Progenitor cell of endocrine pancreas (in vitro differentiated cells): ENCODE measurements at regions not wholly inside any gene's neighbourhood (a gene's known extent, or its start where the extent isn't known, plus 50 kb on each side); places are given as distances from the start of the nearest gene placed in this dataset.
"Not testable (repeated sequence)": the region's sequence is repeated elsewhere in the genome, so short reads cannot be mapped to it uniquely, and the experiment has no call there.

Experiments used
- DNase-seq: peaks from one replicate; pipeline ENCODE4 v3.0.0; 2021; ENCODE audit warnings: low spot score; ENCODE audit not compliant: unreplicated experiment
- H3K27ac Mint-ChIP-seq: 2 replicates; pipeline ENCODE4 v1.8.0; 2021; ENCODE audit warnings: mild to moderate bottlenecking, moderate library complexity, mixed read lengths
- H3K27me3 Mint-ChIP-seq: 2 replicates; pipeline ENCODE4 v1.8.0; 2021; ENCODE audit warnings: mixed read lengths
- H3K36me3 Mint-ChIP-seq: 2 replicates; pipeline ENCODE4 v1.8.0; 2022; ENCODE audit warnings: mixed read lengths; ENCODE audit not compliant: insufficient read depth
- H3K4me1 Mint-ChIP-seq: 2 replicates; pipeline ENCODE4 v1.8.0; 2021; ENCODE audit warnings: low read depth, mixed read lengths
- H3K4me3 Mint-ChIP-seq: 2 replicates; pipeline ENCODE4 v1.8.0; 2021; ENCODE audit warnings: low read depth, mild to moderate bottlenecking, moderate library complexity, mixed read lengths
- H3K9me3 Mint-ChIP-seq: 2 replicates; pipeline ENCODE4 v1.8.0; 2021; ENCODE audit warnings: low read depth, mixed read lengths
- TF ChIP-seq, protein P1 (sequence below): fragments of 200-600 bp; sonication (generic); IDR thresholded peaks from one replicate; pipeline ENCODE4 v1.5.0; 2021; ENCODE audit warnings: antibody characterized with exemption, mild to moderate bottlenecking; ENCODE audit not compliant: unreplicated experiment

DNA sequence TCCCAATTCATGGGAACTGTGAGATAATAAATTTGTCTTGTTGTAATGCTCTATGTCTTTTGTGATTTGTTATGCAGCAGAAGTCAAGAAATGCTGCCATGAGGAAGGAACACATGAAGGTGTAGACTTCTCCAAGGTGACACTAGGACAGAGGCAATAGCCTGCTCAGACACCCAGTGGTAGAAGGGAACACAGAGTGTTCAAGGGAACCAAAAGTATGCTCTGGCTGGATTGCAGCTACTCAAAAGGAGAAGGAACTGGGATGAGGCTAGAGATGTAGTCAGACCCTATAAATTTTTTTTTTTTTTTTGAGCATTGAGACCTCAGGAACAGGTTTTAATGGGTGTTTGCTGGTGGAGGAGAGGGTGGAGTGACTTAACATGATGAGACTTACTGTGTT, 232.5 kb downstream of the PARP8 start:
- Mint-ChIP-seq H3K4me1 (peaks cover 7% of the 10 kb centered on the region), H3K4me3 (no peak overlapping the region), H3K27ac (no peak overlapping the region), H3K27me3 (no peaks in the 10 kb centered on the region), H3K9me3 (no peaks in the 10 kb centered on the region), H3K36me3 (no peaks in the 10 kb centered on the region)
- TF ChIP-seq, protein P1, sequence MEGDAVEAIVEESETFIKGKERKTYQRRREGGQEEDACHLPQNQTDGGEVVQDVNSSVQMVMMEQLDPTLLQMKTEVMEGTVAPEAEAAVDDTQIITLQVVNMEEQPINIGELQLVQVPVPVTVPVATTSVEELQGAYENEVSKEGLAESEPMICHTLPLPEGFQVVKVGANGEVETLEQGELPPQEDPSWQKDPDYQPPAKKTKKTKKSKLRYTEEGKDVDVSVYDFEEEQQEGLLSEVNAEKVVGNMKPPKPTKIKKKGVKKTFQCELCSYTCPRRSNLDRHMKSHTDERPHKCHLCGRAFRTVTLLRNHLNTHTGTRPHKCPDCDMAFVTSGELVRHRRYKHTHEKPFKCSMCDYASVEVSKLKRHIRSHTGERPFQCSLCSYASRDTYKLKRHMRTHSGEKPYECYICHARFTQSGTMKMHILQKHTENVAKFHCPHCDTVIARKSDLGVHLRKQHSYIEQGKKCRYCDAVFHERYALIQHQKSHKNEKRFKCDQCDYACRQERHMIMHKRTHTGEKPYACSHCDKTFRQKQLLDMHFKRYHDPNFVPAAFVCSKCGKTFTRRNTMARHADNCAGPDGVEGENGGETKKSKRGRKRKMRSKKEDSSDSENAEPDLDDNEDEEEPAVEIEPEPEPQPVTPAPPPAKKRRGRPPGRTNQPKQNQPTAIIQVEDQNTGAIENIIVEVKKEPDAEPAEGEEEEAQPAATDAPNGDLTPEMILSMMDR: no peak
- no peak for DNase-seq

DNA sequence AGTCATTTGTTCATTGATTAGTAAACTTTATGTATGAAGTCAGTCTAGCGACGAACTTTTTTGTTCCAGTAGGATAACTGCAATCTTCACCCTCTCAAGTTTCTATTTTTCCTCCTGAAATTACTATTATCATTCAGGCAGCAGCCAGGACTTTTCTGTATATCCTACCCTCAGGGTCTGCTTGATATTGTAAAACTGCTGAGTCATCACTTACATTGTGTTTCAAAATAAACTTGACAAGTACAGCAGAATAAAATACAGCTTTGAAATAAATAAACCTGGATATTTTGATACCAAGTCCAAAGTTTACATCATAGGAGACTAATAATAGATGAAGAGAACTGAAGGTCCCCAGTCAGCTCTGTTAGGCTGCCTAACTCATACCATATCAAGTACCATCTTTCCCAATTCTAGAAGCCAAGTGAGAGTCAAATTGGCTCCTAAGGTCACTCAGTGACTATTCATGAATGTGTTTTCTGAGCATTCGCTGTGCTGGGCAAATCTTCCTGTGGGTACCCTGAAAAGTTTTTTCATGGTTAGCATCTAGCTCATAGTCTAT, 234.6 kb downstream of the PARP8 start:
- no peaks in the 10 kb centered on the region for H3K27me3 Mint-ChIP-seq

DNA sequence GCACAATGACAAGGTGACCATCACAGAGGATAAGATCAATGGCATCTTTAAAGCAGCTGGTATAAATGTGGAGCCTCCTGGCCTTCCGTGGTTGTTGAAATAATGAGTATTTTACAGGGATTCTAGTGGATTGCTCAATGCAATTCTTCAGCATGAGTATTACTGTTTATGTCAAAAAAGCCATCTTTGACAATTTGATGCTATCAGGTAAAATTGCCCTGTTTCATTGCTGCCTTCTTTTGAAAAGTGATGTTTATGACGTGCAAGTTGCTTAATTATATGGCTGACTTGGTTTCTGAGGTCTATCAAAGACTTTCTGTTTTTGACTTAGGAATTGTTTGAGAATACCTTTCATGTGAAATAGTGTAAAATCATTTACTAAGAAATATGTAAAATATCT, 237.2 kb downstream of the PARP8 start:
- H3K27ac Mint-ChIP-seq: no peak overlapping the region
- no peaks in the 10 kb centered on the region for H3K9me3 Mint-ChIP-seq
- TF ChIP-seq, protein P1: no peak
- H3K4me3 Mint-ChIP-seq: no peak overlapping the region
- peaks cover 7% of the 10 kb centered on the region for H3K4me1 Mint-ChIP-seq
- H3K27me3 Mint-ChIP-seq: no peaks in the 10 kb centered on the region
- H3K36me3 Mint-ChIP-seq: no peaks in the 10 kb centered on the region
- no peak for DNase-seq

More for the DNA sequence above, 234.6 kb downstream of the PARP8 start:
- DNase-seq: no peak
- Mint-ChIP-seq H3K4me1 (peaks cover 7% of the 10 kb centered on the region), H3K27ac (no peak overlapping the region), H3K36me3 (no peaks in the 10 kb centered on the region), H3K4me3 (no peak overlapping the region), H3K9me3 (no peaks in the 10 kb centered on the region)
- TF ChIP-seq, protein P1: no peak

DNA sequence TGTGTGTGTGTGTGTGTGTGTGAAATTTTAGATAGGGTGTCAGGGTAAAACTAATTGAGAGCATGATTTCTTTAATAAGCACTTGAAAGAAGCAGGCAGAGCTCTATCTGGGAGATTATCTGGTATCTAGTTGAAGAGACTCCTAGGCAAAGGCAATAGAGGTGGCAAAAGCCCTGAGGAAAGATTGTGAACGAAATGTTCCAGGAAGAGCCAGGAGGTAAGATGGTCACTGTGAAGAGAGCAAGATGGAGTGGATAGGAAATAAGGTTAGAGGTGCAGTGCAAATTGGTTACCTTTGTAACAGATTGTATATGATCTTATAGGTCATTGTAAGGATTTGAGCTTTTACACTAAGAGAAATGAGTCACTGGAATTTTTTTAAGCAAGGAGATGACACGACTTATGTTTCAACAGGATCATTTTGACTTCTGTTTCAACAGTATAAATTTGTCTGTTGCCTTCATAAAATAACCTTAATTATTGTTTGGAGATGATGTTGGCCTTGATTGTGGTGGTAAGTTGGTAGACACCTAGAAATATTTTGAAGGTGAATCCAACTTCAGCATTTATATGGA, 239.6 kb downstream of the PARP8 start:
- Mint-ChIP-seq H3K4me1 (no peaks in the 10 kb centered on the region), H3K4me3 (no peak overlapping the region)
- TF ChIP-seq, protein P1: no peak

DNA sequence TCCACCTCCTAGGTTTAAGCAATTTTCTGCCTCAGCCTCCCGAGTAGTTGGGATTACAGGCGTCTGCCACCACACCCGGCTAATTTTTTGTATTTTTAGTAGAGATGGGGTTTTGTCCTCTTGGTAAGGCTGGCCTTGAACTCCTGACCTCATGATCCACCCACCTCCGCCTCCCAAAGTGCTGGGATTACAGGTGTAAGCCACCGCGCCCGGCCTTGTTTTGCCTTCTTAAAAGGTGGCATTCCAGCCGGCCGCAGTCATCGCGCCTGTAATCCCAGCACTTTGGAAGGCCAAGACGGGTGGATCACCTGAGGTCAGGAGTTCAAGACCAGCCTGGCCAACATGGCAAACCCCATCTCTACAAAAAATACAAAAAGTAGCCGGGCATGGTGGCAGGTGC, 253.7 kb downstream of the PARP8 start:
- H3K4me1 Mint-ChIP-seq, H3K36me3 Mint-ChIP-seq, H3K27ac Mint-ChIP-seq, DNase-seq, H3K27me3 Mint-ChIP-seq, H3K4me3 Mint-ChIP-seq, H3K9me3 Mint-ChIP-seq: not testable (repeated sequence)

More for the DNA sequence above, 239.6 kb downstream of the PARP8 start:
- H3K36me3 Mint-ChIP-seq: no peaks in the 10 kb centered on the region
- H3K27ac Mint-ChIP-seq: no peak overlapping the region
- DNase-seq: no peak
- H3K9me3 Mint-ChIP-seq: no peaks in the 10 kb centered on the region
- H3K27me3 Mint-ChIP-seq: no peaks in the 10 kb centered on the region
